Memory B cell (primary cell): ENCODE measurements at regions not wholly inside any gene's neighbourhood (a gene's known extent, or its start where the extent isn't known, plus 50 kb on each side); places are given as distances from the start of the nearest gene placed in this dataset.

Experiments
- ATAC-seq: fragments of 150-1000 bp; cut with Tn5 transposase; 2 replicates; pipeline ENCODE4 v1.10.0; 2021; ENCODE audit warnings: low read depth, mild to moderate bottlenecking, moderate library complexity
- DNase-seq, 2 donors: peaks; one replicate each; pipeline ENCODE4 v3.0.0; 2022; ENCODE audit warnings: low spot score in 2 of 2
- H3K27ac Mint-ChIP-seq: one replicate; pipeline ENCODE4 v1.8.0; 2022; ENCODE audit warnings: mild to moderate bottlenecking, moderate library complexity, mixed read lengths
- H3K27me3 Mint-ChIP-seq: one replicate; pipeline ENCODE4 v1.8.0; 2022; ENCODE audit warnings: mixed read lengths
- H3K36me3 Mint-ChIP-seq: one replicate; pipeline ENCODE4 v1.8.0; 2022; ENCODE audit warnings: mild to moderate bottlenecking, mixed read lengths
- H3K4me1 Mint-ChIP-seq: one replicate; pipeline ENCODE4 v1.8.0; 2022; ENCODE audit warnings: mixed read lengths
- H3K4me3 Mint-ChIP-seq: one replicate; pipeline ENCODE4 v1.8.0; 2022; ENCODE audit warnings: mild to moderate bottlenecking, moderate library complexity, mixed read lengths
- H3K9me3 Mint-ChIP-seq: one replicate; pipeline ENCODE4 v1.8.0; 2022; ENCODE audit warnings: mixed read lengths

DNA sequence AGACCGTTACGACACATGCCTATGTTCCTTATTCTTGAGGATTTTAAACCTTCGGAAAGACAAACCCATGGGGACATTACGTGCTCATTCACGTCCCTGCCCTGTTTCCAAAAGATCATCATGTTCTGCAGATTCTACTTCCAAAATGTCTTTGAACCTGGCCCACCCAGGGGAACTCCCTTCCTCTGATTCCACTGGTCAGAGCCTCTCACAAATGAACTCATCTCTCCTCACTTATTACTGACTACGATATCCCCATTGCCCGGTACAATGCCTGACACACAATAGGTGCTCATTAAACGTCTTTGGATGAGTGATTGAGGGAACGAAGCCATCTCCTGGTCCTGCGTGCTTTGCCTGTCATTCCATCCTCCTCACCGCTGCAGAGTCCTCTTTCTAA lies 168.3 kb upstream of the RNF32 start:
- H3K27me3 Mint-ChIP-seq, result peaks cover 8% of the 10 kb centered on the region
- ATAC-seq (no peak), DNase-seq (no peak)
- peaks cover 3% of the 10 kb centered on the region for H3K4me1 Mint-ChIP-seq
- no peak overlapping the region for H3K27ac Mint-ChIP-seq
- peaks cover 1% of the 10 kb centered on the region for H3K9me3 Mint-ChIP-seq
- no peaks in the 10 kb centered on the region for H3K36me3 Mint-ChIP-seq
- H3K4me3 Mint-ChIP-seq, result no peak overlapping the region

DNA sequence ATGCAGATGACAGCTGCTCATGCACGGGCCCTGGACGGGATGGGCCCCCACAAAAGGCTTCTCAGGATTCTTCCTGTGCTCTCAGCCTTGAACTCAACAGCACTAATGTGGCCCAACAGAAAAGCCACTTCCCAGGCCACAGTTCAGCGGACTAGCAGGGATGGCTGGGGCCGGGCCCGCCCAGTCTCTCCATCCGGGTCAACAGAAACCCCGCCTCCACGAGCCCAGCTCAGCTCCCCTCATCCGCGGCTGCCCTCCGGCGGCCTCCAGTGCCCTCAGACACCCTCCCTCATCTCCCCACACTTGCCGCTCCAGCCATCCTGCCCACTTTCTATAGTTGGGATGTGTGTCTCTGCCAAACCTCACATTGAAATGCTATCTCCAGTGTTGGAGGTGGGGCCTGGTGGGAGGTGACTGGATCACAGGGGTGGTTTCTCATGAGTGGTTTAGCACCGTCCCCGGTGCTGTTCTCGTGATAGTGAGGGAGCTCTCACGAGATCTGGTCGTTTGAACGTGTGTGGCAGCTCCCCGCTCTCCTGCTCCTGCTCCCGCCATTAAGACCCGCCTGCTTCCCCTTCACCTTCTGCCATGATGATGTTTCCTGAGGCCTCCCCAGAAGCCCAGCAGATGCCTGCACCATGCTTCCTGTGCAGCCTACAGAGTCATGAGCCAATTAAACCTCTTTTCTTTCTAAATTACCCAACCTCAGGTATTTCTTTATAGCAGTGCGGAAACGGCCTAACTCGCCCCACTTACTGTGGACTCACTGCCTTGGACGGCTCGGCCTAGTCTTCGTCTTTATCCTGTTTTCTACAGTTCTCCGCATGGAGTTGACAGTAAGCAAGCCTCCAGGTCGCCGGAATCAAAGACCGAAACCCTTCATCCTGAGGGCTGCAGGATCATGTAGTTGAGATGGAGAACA lies 169.9 kb upstream of the RNF32 start:
- no peak overlapping the region for H3K27ac Mint-ChIP-seq
- H3K27me3 Mint-ChIP-seq, result peaks cover 6% of the 10 kb centered on the region
- DNase-seq, result no peak
- H3K36me3 Mint-ChIP-seq, result no peaks in the 10 kb centered on the region
- peaks cover 1% of the 10 kb centered on the region for H3K9me3 Mint-ChIP-seq
- ATAC-seq, result no peak
- no peak overlapping the region for H3K4me3 Mint-ChIP-seq
- H3K4me1 Mint-ChIP-seq, result peaks cover 3% of the 10 kb centered on the region

DNA sequence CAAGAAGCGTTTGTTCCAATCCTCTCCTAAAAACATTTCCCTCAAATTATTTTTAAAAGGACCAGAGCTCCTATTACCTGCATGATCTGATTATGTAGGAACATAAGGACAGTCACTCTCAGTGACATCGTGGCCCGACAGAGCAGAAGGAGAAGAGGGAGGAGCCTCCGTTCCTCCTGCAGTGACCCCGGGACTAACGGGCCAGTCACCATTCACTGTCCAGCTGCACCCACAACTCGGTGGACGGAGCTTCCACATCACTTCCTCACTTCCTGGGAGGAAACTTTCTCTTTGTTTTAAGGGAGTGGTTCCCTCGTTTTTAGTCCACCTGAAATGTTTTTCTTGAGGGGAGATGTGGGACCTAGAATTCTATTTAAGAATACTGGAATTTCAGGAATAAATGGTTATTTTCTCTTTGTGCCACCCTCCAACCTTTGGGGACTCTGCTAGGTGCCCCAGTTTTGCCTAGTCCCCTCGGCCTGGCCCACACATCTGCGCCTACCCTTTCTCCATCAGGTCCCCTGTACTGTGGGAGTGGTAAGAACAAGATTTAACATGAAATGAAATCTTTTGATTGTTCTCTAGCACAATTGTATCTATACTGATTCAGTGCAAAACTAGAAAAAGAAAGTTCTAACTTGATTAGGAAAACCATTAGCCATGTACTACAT lies 173.5 kb upstream of the RNF32 start:
- Mint-ChIP-seq H3K36me3 (no peaks in the 10 kb centered on the region), H3K4me1 (no peaks in the 10 kb centered on the region), H3K27me3 (peaks cover 1% of the 10 kb centered on the region), H3K4me3 (no peak overlapping the region), H3K27ac (no peak overlapping the region), H3K9me3 (peaks cover 4% of the 10 kb centered on the region)
- no peak for DNase-seq
- no peak for ATAC-seq

DNA sequence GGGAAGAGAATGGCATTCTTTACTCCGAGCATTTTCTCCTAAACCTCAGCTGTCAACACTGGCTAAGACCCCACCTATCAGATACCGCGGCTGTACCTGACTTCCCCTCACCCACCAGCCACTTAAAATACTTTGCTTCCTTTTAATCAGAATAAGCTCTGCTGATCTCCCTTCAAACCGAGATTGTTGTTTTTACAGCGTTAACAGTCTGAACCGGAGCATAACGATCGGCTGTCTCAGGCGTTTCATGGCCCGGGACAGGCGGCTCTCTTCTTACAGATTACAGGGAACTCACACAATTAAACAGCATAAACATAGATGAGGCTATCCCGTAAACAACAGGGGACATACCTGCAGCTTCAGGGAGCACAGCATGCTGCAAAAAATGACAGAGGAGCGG lies 174.3 kb upstream of the RNF32 start:
- peaks cover 1% of the 10 kb centered on the region for H3K27me3 Mint-ChIP-seq
- ATAC-seq (no peak), DNase-seq (no peak)
- no peak overlapping the region for H3K4me3 Mint-ChIP-seq
- no peaks in the 10 kb centered on the region for H3K36me3 Mint-ChIP-seq
- no peak overlapping the region for H3K27ac Mint-ChIP-seq
- peaks cover 4% of the 10 kb centered on the region for H3K9me3 Mint-ChIP-seq
- H3K4me1 Mint-ChIP-seq, result no peaks in the 10 kb centered on the region

DNA sequence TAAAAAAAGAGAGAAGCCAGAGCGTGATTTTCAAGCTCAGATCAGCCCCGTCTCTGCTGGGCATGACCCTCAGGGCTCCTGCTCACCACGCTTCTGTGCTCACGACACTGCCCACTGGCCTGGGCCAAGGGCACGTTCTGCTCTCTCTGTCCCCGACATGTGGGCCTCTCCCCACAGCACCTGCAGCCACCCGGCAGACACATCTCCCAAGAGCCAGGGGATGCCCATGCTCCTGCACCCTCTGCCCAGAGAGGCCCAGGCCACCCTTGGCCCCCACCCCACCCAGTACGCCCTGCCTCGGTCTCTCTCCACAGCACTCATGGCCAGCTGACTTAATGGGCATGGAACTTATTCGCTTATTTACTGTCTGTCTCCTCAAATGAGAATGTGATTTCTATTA lies 175.4 kb upstream of the RNF32 start:
- ATAC-seq, result no peak
- Mint-ChIP-seq H3K36me3 (no peaks in the 10 kb centered on the region), H3K27ac (no peak overlapping the region), H3K4me1 (no peaks in the 10 kb centered on the region), H3K27me3 (peaks cover 1% of the 10 kb centered on the region), H3K4me3 (no peak overlapping the region), H3K9me3 (peaks cover 3% of the 10 kb centered on the region)
- DNase-seq, result no peak

DNA sequence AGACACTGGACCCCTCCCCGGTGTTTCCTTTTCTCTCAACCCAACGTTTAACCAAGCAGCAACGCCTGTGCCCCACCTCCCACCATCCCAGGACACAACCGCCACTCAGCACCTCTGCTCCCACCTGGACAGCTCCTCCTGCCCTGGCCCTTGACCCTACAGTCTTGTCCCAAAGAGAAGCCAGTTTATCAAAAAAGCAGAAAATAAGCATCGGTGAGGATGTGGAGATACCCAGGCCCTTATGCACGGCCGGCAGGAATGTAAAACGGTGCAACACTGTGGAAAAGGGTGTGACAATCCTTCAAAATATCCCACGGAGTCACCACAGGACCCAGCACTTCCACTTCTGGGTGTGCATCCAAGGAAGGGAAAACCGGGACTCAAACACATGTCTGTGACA lies 176.2 kb upstream of the RNF32 start:
- Mint-ChIP-seq H3K9me3 (peaks cover 3% of the 10 kb centered on the region), H3K4me3 (no peak overlapping the region), H3K27me3 (peaks cover 1% of the 10 kb centered on the region), H3K4me1 (no peaks in the 10 kb centered on the region), H3K36me3 (no peaks in the 10 kb centered on the region), H3K27ac (no peak overlapping the region)
- DNase-seq (no peak), ATAC-seq (no peak)

DNA sequence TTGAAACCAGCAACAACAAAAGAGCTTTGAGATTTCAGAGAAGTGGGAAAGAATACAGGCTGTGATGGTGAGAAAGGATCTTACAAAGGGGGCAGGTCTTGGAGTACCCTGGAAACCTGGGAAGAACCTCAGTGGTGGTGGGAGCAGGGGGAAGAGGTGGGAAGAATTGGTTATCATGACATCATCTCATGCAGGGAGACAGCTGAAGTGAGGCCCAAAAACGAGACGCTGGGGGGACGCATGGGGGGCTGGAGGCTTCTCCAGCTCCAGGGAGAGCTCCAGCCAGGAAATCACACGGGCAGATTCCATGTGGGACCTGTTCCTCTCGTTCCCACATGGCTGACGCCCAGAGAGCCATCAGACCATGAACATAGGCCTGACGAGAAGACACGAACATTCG lies 177.3 kb upstream of the RNF32 start:
- Mint-ChIP-seq H3K4me1 (no peaks in the 10 kb centered on the region), H3K27me3 (peaks cover 7% of the 10 kb centered on the region), H3K4me3 (no peak overlapping the region), H3K9me3 (peaks cover 3% of the 10 kb centered on the region), H3K36me3 (no peaks in the 10 kb centered on the region), H3K27ac (no peak overlapping the region)
- ATAC-seq (no peak), DNase-seq (no peak)

DNA sequence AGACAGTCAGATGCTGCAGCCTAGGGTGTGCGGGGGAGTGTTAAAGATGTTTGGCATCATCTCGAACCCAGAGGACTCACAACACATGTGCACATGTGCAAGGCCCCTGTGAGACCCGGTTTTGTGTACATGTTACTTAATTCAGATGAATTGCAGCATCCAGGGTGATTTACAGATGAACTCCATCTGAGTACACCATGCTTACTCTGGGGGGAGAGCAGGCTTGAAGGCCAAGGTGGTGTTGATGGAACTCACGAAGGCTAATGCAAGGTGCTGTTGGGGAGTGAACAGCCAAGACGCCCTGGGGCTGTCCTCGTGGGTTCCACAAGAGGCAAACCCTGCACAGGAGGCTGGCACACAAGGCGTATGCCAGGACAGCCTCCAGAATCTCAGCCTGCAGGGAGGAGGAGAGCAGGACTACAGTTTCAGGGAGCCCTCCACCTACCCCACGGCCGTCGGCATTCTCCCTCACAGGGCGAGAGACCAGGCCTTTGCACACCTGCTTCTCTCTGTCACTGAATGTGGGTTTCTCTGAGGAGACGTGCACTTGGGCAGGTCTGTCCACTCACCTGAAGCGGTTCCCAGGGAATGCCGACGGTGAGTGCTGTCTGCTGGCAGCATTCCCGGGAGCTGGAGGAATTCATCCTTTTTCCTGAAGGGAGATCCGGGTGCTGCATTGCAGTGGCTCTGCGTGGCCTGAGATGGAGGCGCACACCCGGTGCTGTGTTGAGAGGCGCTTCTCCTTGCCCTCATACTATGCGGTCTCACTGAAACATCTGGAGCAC lies 178.5 kb upstream of the RNF32 start:
- ATAC-seq, result no peak
- Mint-ChIP-seq H3K9me3 (peaks cover 3% of the 10 kb centered on the region), H3K4me1 (no peaks in the 10 kb centered on the region)

DNA sequence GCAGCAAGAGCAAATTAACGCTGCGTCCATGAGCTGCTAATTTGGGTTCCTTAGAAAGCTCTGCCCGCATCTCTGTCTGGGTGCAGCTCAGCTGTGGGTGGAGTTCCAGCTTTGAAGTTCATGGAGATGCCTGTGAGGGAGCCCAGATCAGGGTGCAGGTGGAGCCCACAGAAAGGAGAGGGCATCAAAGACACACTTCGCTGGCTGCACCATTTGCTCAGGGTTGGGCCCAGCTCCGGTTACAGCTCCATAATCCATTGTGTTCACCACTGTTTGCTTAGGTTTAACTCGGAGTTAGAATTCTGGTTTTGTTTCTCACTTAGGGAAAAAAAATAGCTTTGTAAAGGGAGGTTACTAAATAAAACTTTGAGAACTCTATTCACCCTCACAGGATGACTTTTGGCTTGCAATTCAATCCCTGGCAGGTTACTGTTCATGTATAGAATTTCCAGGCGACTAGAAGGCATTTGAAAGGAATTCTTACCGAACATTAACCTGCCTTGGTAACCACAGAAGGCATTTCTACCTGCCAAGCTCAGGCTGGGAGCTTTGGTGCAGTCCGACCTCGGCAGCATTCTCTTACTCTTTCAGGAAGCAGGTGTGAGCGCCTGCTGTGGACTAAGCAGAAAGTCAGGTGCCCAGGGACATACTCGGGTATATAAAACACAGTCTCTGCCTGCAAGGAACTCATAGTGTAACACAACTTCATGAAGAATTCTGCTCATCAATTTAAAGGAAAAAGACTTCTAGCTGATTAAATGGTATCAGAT lies 179.5 kb upstream of the RNF32 start:
- peaks cover 15% of the 10 kb centered on the region for H3K27me3 Mint-ChIP-seq
- no peaks in the 10 kb centered on the region for H3K4me1 Mint-ChIP-seq
- peaks cover 3% of the 10 kb centered on the region for H3K9me3 Mint-ChIP-seq
- H3K36me3 Mint-ChIP-seq, result no peaks in the 10 kb centered on the region
- H3K4me3 Mint-ChIP-seq, result no peak overlapping the region
- ATAC-seq (no peak), DNase-seq (no peak)
- H3K27ac Mint-ChIP-seq, result no peak overlapping the region

More for the DNA sequence above, 178.5 kb upstream of the RNF32 start:
- Mint-ChIP-seq H3K36me3 (no peaks in the 10 kb centered on the region), H3K27ac (no peak overlapping the region), H3K4me3 (no peak overlapping the region), H3K27me3 (peaks cover 10% of the 10 kb centered on the region)
- no peak for DNase-seq

DNA sequence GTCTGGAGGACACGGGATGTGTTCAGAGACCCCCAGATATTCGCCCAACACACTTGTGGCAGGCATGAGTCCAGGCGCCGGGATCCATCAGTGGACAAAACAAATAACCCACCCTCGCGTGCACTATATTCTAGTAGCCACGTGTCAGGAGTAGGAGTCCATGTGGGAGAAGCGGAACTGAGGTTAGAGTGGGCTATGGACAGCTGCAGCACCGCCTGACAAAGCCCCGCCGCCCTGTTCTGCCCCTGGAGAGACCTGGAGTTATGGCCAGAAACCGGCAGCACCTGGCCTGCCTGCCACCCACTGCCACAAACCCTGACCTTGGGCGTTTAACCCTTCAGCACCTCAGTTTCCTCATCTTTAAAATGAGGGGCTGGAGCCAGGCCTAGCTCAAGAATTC lies 181.0 kb upstream of the RNF32 start:
- Mint-ChIP-seq H3K27me3 (peaks cover 17% of the 10 kb centered on the region), H3K4me3 (no peak overlapping the region), H3K27ac (no peak overlapping the region), H3K4me1 (no peaks in the 10 kb centered on the region), H3K36me3 (no peaks in the 10 kb centered on the region), H3K9me3 (peaks cover 1% of the 10 kb centered on the region)
- no peak for ATAC-seq
- DNase-seq, result no peak

DNA sequence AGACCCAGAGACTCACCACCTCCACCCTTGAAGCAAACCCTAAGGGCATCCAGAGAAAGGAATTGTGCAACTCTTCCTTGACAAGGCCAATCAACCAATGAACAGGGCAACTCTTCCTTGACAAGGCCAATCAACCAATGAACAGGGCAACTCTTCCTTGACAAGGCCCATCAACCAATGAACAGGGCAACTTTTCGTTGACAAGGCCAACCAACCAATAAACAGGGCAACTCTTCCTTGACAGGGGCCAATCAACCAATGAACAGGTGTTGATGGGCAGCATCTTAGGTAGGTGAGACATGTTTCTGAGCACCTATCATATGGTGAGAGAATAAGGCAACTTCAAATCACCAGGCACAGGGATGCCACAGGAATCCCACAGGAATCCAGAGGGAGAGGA lies 181.5 kb upstream of the RNF32 start:
- Mint-ChIP-seq H3K27me3 (peaks cover 17% of the 10 kb centered on the region), H3K9me3 (peaks cover 1% of the 10 kb centered on the region), H3K4me1 (no peaks in the 10 kb centered on the region), H3K36me3 (no peaks in the 10 kb centered on the region), H3K4me3 (no peak overlapping the region), H3K27ac (no peak overlapping the region)
- no peak for DNase-seq
- no peak for ATAC-seq

DNA sequence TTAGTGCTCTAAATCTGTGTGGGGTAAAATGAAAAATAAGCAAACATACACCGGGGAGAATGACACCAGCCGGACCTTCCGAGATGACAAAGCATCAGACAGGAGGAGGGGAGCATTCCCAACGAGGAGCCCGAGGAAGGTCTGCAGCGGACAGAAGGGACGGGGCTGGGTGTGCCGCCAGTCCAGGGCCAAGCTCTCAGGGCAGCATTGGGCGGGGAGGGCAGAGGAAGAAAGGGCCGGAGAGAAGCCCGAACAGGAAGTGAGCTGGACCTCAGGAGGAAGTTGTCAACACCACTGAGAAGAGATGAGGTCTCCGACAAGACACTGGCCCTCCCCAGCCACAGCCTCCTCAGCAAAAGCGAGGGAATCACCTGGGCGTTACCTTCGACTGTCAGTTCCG lies 182.6 kb upstream of the RNF32 start:
- no peak for DNase-seq
- H3K4me1 Mint-ChIP-seq, result no peaks in the 10 kb centered on the region
- no peak overlapping the region for H3K27ac Mint-ChIP-seq
- peaks cover 16% of the 10 kb centered on the region for H3K27me3 Mint-ChIP-seq
- no peaks in the 10 kb centered on the region for H3K36me3 Mint-ChIP-seq
- ATAC-seq, result no peak
- H3K9me3 Mint-ChIP-seq, result no peaks in the 10 kb centered on the region
- H3K4me3 Mint-ChIP-seq, result no peak overlapping the region

DNA sequence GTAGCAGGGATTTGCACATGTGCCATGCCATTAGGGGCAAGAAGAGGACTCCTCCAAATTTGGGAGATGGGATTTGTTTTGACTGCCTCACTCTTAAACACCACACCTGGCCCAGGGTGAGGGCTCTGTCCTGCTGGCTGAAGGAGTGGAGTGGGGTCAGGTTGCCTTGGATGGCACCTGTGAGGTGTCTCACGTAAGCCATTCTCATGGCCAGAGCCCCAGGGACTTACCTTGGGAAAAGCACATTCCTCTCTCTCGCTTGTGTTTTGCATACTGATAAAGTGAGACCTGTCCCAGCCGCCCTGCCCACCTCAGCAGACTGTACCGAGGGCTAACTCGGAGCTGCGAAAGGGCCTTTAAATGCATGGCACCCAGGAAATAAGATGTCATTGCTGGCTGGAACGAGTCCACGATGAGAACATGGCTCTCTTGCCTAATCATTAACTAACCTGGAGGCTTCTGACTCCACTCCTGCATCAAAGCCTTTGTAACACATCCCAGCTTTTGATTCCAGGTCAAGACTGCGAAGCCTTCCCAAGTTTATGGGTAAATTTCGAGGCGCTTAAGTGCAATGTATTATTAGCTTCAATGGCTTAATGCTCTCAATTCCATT lies 184.0 kb upstream of the RNF32 start:
- no peak overlapping the region for H3K27ac Mint-ChIP-seq
- no peaks in the 10 kb centered on the region for H3K9me3 Mint-ChIP-seq
- ATAC-seq, result no peak
- H3K4me1 Mint-ChIP-seq, result no peaks in the 10 kb centered on the region
- H3K27me3 Mint-ChIP-seq, result peaks cover 19% of the 10 kb centered on the region
- no peaks in the 10 kb centered on the region for H3K36me3 Mint-ChIP-seq
- H3K4me3 Mint-ChIP-seq, result no peak overlapping the region
- no peak for DNase-seq
